ENCODE measurements at regions not wholly inside any gene's neighbourhood (a gene's known extent, or its start where the extent isn't known, plus 50 kb on each side); places are given as distances from the start of the nearest gene placed in this dataset.
"Not testable (repeated sequence)": the region's sequence is repeated elsewhere in the genome, so short reads cannot be mapped to it uniquely, and the experiment has no call there.

DNA sequence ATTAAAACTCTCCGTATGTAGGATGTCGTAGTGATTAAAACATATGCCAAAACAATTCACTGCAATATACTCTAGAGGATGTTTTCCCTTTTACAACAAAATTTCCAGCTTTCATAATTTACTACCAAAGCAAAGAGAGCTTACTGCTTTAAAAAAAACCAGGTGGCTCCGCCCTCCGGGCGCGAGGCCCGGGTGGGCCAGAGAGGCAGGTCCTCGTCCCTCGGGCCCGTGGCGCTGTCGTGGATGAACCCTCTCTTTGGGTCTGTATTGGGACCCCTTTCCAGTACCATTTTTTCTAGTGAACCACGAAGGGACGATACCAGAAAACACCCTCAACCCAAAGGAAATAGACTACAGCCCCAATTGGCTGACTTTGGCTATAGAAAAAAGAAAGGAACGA lies 698.5 kb downstream of the C6orf118 start:
- H3K27me3 ChIP-seq (ENCODE audit: insufficient read depth, low read depth, low read length); H3K9ac ChIP-seq (ENCODE audit: low read length); H2AFZ ChIP-seq (ENCODE audit: low read depth, low read length); H3K9me3 ChIP-seq (ENCODE audit: low read length); H3F3A ChIP-seq (ENCODE audit: insufficient read depth, low read length, poor library complexity, severe bottlenecking); H3K79me2 ChIP-seq (replicated peaks; ENCODE audit: insufficient read depth, low read length); H3K4me2 ChIP-seq (ENCODE audit: low read length); H3K36me3 ChIP-seq (ENCODE audit: insufficient read depth, low read length); H3K4me3 ChIP-seq (ENCODE audit: low read length); H4K20me1 ChIP-seq (ENCODE audit: insufficient read depth); H3K9me2 ChIP-seq (ENCODE audit: insufficient read depth, low read length); H3K27ac ChIP-seq (ENCODE audit: low read length): not testable (repeated sequence)

- not testable (repeated sequence) for H3F3A ChIP-seq (ENCODE audit: insufficient read depth, low read length, poor library complexity, severe bottlenecking); H2AFZ ChIP-seq (ENCODE audit: low read depth, low read length); H3K27ac ChIP-seq (ENCODE audit: low read length); H3K9me3 ChIP-seq (ENCODE audit: low read length); H3K79me2 ChIP-seq (replicated peaks; ENCODE audit: insufficient read depth, low read length); H3K27me3 ChIP-seq (ENCODE audit: insufficient read depth, low read depth, low read length); H3K9ac ChIP-seq (ENCODE audit: low read length); H3K4me2 ChIP-seq (ENCODE audit: low read length); H3K36me3 ChIP-seq (ENCODE audit: insufficient read depth, low read length); H3K9me2 ChIP-seq (ENCODE audit: insufficient read depth, low read length); H3K4me3 ChIP-seq (ENCODE audit: low read length); H4K20me1 ChIP-seq (ENCODE audit: insufficient read depth)
Observed at GRCh38 chr6:164602415-164602814, 707.0 kb downstream of the C6orf118 start.

DNA sequence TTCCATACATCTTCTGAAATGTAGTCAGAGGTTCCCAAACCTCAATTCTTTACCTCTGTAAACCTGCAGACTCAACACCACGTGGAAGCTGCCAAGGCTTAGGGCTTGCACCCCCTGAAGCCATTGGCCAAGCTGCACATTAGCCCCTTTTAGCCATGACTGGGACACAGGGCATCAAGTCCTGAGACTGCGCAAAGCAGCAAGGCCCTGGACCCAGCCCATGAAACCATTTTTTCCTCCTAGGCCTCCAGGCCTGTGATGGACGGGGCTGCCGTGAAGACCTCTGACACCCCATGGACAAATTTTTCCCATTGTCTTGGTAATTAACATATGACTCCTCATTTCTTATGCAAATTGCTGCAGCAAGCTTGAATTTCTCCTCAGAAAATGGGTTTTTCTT lies 727.8 kb downstream of the C6orf118 start:
- H3K36me3 ChIP-seq (ENCODE audit: insufficient read depth, low read length) = no peaks in the 10 kb centered on the region
- no peaks in the 10 kb centered on the region for H3K9me2 ChIP-seq (ENCODE audit: insufficient read depth, low read length)
- peaks cover 6% of the 10 kb centered on the region for H3K9me3 ChIP-seq (ENCODE audit: low read length)
- H3K79me2 ChIP-seq (replicated peaks; ENCODE audit: insufficient read depth, low read length) = no peaks in the 10 kb centered on the region
- no peak overlapping the region for H2AFZ ChIP-seq (ENCODE audit: low read depth, low read length)
- H3K4me2 ChIP-seq (ENCODE audit: low read length) = no peak overlapping the region
- H3K9ac ChIP-seq (ENCODE audit: low read length) = no peak overlapping the region
- H4K20me1 ChIP-seq (ENCODE audit: insufficient read depth) = no peaks in the 10 kb centered on the region
- no peak overlapping the region for H3K27ac ChIP-seq (ENCODE audit: low read length)
- no peak for TF ChIP-seq MXI1 (conservative IDR thresholded peaks at IDR 0.05; ENCODE audit: poor library complexity, severe bottlenecking)
- TF ChIP-seq EZH2 (IDR thresholded peaks at IDR 0.05; ENCODE audit: borderline replicate concordance, insufficient read depth, low read length, poor library complexity, severe bottlenecking) = no peak
- no peak for TF ChIP-seq REST (IDR thresholded peaks at IDR 0.05; ENCODE audit: borderline replicate concordance)
- no peak for TF ChIP-seq RAD21 (conservative IDR thresholded peaks at IDR 0.05)
- TF ChIP-seq, protein P1, sequence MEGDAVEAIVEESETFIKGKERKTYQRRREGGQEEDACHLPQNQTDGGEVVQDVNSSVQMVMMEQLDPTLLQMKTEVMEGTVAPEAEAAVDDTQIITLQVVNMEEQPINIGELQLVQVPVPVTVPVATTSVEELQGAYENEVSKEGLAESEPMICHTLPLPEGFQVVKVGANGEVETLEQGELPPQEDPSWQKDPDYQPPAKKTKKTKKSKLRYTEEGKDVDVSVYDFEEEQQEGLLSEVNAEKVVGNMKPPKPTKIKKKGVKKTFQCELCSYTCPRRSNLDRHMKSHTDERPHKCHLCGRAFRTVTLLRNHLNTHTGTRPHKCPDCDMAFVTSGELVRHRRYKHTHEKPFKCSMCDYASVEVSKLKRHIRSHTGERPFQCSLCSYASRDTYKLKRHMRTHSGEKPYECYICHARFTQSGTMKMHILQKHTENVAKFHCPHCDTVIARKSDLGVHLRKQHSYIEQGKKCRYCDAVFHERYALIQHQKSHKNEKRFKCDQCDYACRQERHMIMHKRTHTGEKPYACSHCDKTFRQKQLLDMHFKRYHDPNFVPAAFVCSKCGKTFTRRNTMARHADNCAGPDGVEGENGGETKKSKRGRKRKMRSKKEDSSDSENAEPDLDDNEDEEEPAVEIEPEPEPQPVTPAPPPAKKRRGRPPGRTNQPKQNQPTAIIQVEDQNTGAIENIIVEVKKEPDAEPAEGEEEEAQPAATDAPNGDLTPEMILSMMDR (IDR thresholded peaks at IDR 0.05; ENCODE audit: poor library complexity, severe bottlenecking) = no peak
- no peak for TF ChIP-seq EP300 (conservative IDR thresholded peaks at IDR 0.05; ENCODE audit: poor library complexity, severe bottlenecking)
- no peaks in the 10 kb centered on the region for H3K27me3 ChIP-seq (ENCODE audit: insufficient read depth, low read depth, low read length)
- H3K4me3 ChIP-seq (ENCODE audit: low read length) = no peak overlapping the region
- H3F3A ChIP-seq (ENCODE audit: insufficient read depth, low read length, poor library complexity, severe bottlenecking) = no peaks in the 10 kb centered on the region

Data from neural cell (in vitro differentiated cells).